MV-4-11 (cell line): ENCODE measurements at regions not wholly inside any gene's neighbourhood (a gene's known extent, or its start where the extent isn't known, plus 50 kb on each side); places are given as distances from the start of the nearest gene placed in this dataset.
"Not testable (repeated sequence)": the region's sequence is repeated elsewhere in the genome, so short reads cannot be mapped to it uniquely, and the experiment has no call there.

Source experiments
- DNase-seq: peaks from one replicate; lab custom pipeline; 2025; lab: John Stamatoyannopoulos, UW

DNA sequence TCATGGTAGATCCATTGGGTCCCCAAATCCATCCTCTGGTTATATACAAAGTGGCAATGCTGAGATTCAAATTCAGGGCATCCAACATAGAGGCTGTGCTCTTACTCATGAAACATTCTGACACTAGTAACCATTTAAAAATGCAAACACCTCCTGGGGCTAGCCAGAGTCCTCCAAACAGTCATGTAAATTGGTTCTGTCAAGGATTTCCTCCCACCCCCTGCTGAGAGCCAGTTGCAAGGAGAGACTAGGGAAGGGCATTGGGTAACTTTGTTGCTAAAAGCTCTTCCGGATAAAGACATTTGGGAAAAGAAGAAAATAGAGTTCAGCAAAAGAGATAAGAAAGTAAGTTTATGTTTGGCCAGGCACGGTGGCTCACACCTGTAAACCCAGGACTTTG, 58.3 kb downstream of the ART5 start:
- DNase-seq = not testable (repeated sequence)

- DNase-seq = not testable (repeated sequence)
Measured at GRCh38 chr11:3581389-3581725, 60.4 kb downstream of the ART5 start.

GRCh38 chr11:3580487-3581388, 61.1 kb downstream of the ART5 start:
- DNase-seq = not testable (repeated sequence)

GRCh38 chr11:3579600-3580459, 62.0 kb downstream of the ART5 start:
- not testable (repeated sequence) for DNase-seq

DNA sequence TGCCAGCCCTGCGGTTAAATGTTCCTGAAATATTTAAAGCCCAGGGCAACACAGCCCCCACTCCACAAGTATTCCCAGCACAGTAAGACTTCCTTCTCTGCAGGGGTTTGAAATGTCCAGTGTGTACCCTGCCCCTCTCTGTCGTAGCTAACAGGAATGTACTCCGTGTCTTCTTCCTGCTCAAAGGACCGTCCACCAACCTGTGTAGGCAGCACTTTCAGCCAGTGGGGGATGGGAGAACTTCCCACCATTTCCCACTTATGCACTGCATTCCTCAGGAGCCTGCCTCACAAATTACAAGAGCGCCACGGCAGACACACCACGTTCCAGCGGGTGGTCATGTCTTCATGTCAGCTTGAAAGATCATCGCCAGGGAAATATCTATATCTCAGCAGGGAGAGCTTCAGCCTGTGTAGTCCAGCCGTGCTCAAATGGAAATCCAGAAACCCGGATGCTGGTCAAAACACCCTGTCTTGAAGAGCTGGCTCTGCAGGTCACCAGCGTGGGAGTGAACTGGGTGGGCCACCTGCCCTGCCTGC, 65.7 kb downstream of the ART5 start:
- DNase-seq = not testable (repeated sequence)

DNA sequence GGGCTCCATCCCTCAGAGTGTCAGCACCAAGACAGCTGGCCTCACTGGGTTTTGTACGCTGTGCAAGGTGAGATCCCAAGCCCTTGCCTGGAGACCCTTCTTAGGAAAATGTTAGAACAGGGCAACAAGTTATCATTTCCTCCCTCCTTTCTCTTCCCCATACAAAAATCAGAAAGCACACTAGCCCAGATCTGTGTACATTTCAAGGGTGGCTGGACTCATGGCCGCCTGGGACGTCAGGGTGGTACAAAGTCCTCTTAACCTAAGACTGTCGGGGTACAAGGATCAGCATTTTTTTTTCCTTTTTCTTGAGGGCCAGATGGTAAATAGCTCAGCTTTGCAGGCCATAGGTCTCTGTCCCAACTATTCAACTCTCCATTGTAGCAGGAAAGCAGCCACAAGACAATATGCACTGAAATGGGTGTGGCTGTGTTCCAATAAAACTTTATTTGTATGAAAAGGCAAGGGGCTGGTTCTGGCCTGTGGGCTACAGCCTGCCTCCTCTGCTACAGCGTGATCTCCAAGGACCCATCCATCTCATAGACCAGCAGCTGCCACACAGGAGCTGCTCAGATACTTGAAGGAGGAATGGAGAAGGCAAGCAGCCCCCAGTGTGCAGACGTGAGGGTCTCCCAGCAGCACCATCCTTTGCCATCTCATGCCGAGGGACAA, 68.7 kb downstream of the ART5 start:
- DNase-seq = not testable (repeated sequence)

DNA sequence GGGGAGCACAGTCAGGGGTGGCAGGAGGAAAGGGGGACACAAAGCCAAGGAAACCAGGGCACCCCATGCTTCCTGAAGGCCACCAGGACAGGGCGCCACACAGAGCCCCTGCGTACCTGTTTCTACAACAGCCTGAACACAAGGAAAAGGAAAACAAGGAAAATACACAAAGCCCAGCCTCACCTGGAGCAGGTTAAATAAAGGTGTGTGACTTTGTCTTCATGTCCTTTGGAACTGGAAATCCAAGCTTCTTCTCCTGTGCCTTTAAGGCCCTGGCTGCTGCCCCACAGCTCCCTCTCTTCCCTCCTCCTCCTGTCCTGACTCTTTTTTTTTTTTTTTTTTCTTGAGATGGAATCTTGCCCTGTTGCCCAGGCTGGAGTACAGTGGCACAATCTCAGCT, 70.0 kb downstream of the ART5 start:
- DNase-seq = not testable (repeated sequence)

- DNase-seq = not testable (repeated sequence)
Measured at GRCh38 chr11:3565838-3566237, 76.0 kb downstream of the ART5 start.

DNA sequence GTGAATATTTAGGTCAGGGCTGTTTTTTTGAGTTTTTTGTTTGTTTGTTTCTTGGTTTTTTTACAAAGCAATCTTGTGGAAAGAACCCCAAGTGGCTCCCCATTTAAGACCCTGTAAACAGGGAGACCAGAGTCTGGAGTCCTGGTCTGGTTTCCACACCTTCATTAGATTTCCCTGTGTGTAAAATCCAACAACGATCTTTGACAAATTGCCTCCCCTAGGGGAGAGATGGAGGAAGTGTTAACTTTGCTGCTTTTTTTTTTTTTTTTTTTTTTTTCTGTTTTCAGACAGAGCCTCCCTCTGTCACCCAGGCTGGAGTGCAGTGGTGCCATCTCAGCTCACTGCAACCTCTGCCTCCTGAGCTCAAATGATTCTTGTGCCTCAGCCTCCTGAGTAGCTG, 77.4 kb downstream of the ART5 start:
- not testable (repeated sequence) for DNase-seq

DNA sequence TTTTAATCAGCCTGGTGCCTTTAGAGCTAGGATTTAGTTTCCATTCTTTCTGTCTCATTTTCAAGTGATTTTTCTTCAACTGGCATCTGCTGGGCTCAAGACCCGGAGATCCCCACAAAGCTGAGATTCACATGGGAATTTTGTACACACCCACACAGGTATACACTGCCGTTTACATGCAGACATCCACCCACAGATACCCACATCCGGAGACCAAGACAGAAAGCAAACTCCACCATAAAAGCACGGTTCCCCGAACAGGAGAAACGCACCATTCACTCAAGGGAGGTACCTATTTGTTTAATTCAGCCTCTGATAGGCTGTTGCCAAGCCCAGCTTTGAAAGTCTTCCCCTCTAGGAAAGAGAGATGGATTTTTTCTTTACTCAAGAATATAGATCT, 87.2 kb downstream of the ART5 start:
- not testable (repeated sequence) for DNase-seq

DNA sequence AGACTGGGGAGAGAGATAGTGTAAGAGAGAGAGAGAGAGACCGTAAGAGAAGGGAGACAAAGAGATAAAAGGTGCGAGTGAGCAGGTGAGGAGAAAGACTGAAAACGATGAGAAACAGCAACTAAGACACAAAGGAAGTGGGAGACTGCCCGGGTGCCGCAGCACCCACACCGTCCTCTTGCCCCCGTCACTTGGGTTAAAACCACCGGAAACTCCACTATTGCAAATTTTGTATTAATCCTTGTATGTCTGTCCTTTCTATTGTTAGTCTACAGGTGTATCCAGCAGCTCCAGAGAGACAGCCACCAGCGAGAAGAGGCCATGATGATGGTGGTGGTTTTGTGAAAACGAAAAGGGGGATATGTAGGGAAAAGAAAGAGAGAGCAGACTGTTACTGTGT, 96.8 kb downstream of the ART5 start:
- DNase-seq = not testable (repeated sequence)

DNA sequence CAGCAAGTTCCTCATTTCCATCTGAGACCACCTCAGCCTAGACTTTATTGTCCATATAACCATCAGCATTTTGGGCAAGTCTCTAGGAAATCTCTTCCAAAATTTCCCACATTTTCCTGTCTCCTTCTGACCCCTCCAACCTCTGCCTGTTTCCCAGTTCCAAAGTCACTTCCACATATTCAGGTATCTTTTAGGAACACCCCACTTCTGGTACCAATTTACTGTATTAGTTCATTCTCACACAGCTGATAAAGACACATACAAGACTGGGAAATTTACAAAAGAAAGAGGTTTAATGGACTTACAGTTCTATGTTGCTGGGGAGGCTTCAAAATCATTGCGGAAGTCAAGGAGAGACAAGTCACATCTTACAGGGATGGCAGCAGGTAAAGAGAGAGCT, 103.6 kb downstream of the ART5 start:
- DNase-seq = not testable (repeated sequence)

GRCh38 chr11:3537254-3537653, 104.5 kb downstream of the ART5 start:
- not testable (repeated sequence) for DNase-seq

DNA sequence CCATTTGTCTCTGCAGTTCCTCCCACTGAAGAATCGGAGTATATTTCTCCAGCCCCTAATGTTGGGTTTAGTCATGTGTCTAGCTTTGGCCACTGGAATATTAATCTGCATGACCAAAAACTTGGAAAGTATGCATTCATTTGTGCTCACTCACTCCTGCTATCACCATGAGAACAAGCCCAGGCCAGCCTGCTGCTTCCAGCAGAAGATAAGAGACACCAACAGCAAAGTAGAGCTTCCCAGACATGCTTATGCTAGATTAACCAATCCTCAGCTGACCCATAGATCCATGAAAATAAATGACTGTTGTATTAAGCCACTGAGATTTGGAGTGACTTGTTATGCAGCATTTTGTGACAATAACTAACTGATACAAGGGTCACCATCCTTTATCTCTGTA, 108.8 kb downstream of the ART5 start:
- DNase-seq = not testable (repeated sequence)

GRCh38 chr11:3531280-3531679, 110.5 kb downstream of the ART5 start:
- not testable (repeated sequence) for DNase-seq

- not testable (repeated sequence) for DNase-seq
Measured at GRCh38 chr11:3523567-3523966, 118.2 kb downstream of the ART5 start.

- not testable (repeated sequence) for DNase-seq
Measured at GRCh38 chr11:3520905-3521304, 120.9 kb downstream of the ART5 start.

- DNase-seq = not testable (repeated sequence)
Measured at GRCh38 chr11:3519841-3520240, 122.0 kb downstream of the ART5 start.

DNA sequence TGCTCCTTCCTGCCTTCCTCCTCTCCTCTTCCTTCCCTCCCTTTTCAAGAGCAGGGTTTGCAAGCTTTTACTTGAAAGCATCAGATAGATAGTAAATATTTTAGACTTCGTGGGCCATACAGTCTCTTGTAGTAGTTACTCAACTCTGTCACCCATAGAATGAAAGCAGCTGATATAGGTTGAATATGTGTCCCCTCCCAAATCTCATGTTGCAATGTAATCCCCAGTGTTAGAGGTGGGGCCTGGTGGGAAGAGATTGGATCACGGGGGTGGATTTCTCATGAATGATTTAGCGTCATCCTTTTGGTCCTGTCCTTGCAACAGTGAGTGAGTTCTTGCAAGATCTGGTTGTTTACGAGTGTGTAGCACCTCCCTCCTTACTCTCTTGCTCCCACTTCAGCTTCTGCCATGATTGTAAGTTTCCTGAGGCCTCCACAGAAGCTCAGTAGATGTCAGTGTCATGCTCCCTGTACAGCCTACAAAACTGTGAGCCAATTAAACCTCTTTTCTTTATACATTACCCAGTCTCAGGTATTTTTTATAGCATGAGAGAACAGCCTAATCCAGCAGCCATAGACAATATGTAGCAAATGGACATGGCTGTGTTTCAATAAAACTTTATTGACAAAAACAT, 124.7 kb downstream of the ART5 start:
- DNase-seq = not testable (repeated sequence)

DNA sequence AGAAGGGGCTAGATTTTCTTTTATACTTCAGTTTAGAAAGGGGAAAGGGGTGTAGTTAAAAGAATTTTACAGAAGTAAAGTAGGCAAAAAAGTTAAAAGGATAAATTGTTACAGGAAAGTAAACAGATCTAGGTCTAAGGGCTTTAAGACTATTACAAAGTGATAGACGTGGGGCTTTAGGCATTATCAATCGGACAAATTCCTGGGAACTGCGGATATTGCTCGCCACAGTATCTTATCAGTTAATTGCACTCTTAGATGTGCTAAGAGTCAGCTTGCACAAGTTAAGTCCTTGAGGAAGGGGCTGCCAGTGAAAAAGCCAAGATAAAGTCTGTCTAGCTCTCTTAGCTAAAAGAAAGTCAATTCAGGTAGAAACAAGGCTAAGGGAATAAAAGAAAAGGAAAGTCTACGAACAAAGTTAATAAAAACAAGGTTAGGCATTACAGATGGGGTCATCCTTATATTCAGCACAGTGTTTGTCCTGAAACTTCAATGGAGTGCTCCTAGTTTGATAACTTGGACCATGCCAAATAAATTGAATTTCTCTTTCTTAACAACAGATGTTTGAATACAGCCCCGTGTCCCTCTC, 125.4 kb downstream of the ART5 start:
- DNase-seq = not testable (repeated sequence)
